ENCODE measurements at regions not wholly inside any gene's neighbourhood (a gene's known extent, or its start where the extent isn't known, plus 50 kb on each side); places are given as distances from the start of the nearest gene placed in this dataset.

- no peak for TF ChIP-seq CTCF (IDR thresholded peaks at IDR 0.05)
Measured at GRCh38 chr5:138702166-138703077, 50.8 kb upstream of the CTNNA1 start.

GRCh38 chr5:138701678-138702077 lies 51.5 kb upstream of the CTNNA1 start:
- TF ChIP-seq CTCF (IDR thresholded peaks at IDR 0.05), result no peak

GRCh38 chr5:138700581-138701362 lies 52.5 kb upstream of the CTNNA1 start:
- TF ChIP-seq CTCF (IDR thresholded peaks at IDR 0.05), result no peak

- TF ChIP-seq CTCF (IDR thresholded peaks at IDR 0.05), result no peak
Measured at GRCh38 chr5:138699482-138699881, 53.7 kb upstream of the CTNNA1 start.

GRCh38 chr5:138698713-138699112 lies 54.5 kb upstream of the CTNNA1 start:
- TF ChIP-seq CTCF (IDR thresholded peaks at IDR 0.05), result no peak

- no peak for TF ChIP-seq CTCF (IDR thresholded peaks at IDR 0.05)
Measured at GRCh38 chr5:138697720-138698360, 55.4 kb upstream of the CTNNA1 start.

- no peak for TF ChIP-seq CTCF (IDR thresholded peaks at IDR 0.05)
Measured at GRCh38 chr5:138696501-138696900, 56.7 kb upstream of the CTNNA1 start.

Data from LNCAP (cell line).